ENCODE measurements at regions not wholly inside any gene's neighbourhood (a gene's known extent, or its start where the extent isn't known, plus 50 kb on each side); places are given as distances from the start of the nearest gene placed in this dataset.
A peak's percentile ranks its signal among the peaks of the same experiment; 100 is the strongest.

GRCh38 chr5:33148076-33148513 lies 292.7 kb upstream of the TARS1 start:
- DNase-seq (ENCODE audit: low read depth) = peak; percentile 88

GRCh38 chr5:33153372-33153771 lies 287.4 kb upstream of the TARS1 start:
- DNase-seq (ENCODE audit: low read depth) = no peak

- no peak for DNase-seq (ENCODE audit: low read depth)
Measured at GRCh38 chr5:33153831-33154230, 286.9 kb upstream of the TARS1 start.

GRCh38 chr5:33160871-33161270 lies 279.9 kb upstream of the TARS1 start:
- no peak for DNase-seq (ENCODE audit: low read depth)

- DNase-seq (ENCODE audit: low read depth) = no peak
Measured at GRCh38 chr5:33161421-33161820, 279.3 kb upstream of the TARS1 start.

- DNase-seq (ENCODE audit: low read depth) = no peak
Measured at GRCh38 chr5:33162057-33162456, 278.7 kb upstream of the TARS1 start.

GRCh38 chr5:33166522-33166921 lies 274.2 kb upstream of the TARS1 start:
- DNase-seq (ENCODE audit: low read depth) = no peak

- no peak for DNase-seq (ENCODE audit: low read depth)
Measured at GRCh38 chr5:33166948-33167347, 273.8 kb upstream of the TARS1 start.

GRCh38 chr5:33167541-33167940 lies 273.2 kb upstream of the TARS1 start:
- no peak for DNase-seq (ENCODE audit: low read depth)

GRCh38 chr5:33170411-33170810 lies 270.4 kb upstream of the TARS1 start:
- no peak for DNase-seq (ENCODE audit: low read depth)

- DNase-seq (ENCODE audit: low read depth) = no peak
Measured at GRCh38 chr5:33174383-33174782, 266.4 kb upstream of the TARS1 start.

- DNase-seq (ENCODE audit: low read depth) = no peak
Measured at GRCh38 chr5:33179301-33179700, 261.5 kb upstream of the TARS1 start.

GRCh38 chr5:33180900-33181299 lies 259.9 kb upstream of the TARS1 start:
- peak; percentile 61 for DNase-seq (ENCODE audit: low read depth)

GRCh38 chr5:33182986-33183385 lies 257.8 kb upstream of the TARS1 start:
- DNase-seq (ENCODE audit: low read depth) = no peak

- DNase-seq (ENCODE audit: low read depth) = no peak
Measured at GRCh38 chr5:33184367-33184766, 256.4 kb upstream of the TARS1 start.

- no peak for DNase-seq (ENCODE audit: low read depth)
Measured at GRCh38 chr5:33188089-33188488, 252.7 kb upstream of the TARS1 start.

GRCh38 chr5:33194914-33195313 lies 245.9 kb upstream of the TARS1 start:
- no peak for DNase-seq (ENCODE audit: low read depth)

GRCh38 chr5:33195431-33196165 lies 245.2 kb upstream of the TARS1 start:
- peak; percentile 78 for DNase-seq (ENCODE audit: low read depth)

- DNase-seq (ENCODE audit: low read depth) = no peak
Measured at GRCh38 chr5:33198836-33199235, 241.9 kb upstream of the TARS1 start.

GRCh38 chr5:33203931-33204330 lies 236.8 kb upstream of the TARS1 start:
- no peak for DNase-seq (ENCODE audit: low read depth)

GRCh38 chr5:33205079-33205478 lies 235.7 kb upstream of the TARS1 start:
- no peak for DNase-seq (ENCODE audit: low read depth)

- DNase-seq (ENCODE audit: low read depth) = no peak
Measured at GRCh38 chr5:33205727-33206410, 234.9 kb upstream of the TARS1 start.

GRCh38 chr5:33206962-33207506 lies 233.7 kb upstream of the TARS1 start:
- DNase-seq (ENCODE audit: low read depth) = no peak

Measured in HS-27A (cell line).